Posterior cingulate gyrus (tissue), 11 donors: ENCODE measurements at regions not wholly inside any gene's neighbourhood (a gene's known extent, or its start where the extent isn't known, plus 50 kb on each side); places are given as distances from the start of the nearest gene placed in this dataset.

Source experiments
- DNase-seq, 10 donors: peaks; one replicate each; pipeline versions ENCODE4 v3.0.0 to v3.0.0-alpha.2; 2020 to 2021; ENCODE audit warnings: mixed read lengths in 3 of 10
- intact Hi-C: fragments of 100-400 bp; cut with DNase I; formaldehyde crosslinking; loops from one replicate; pipeline ENCODE4 v1.15.1; 2023

- DNase-seq, result no peak
- intact Hi-C loops, result loop anchor here (10.0 kb wide), 1 partner anchor 352 kb away; no protein-coding TSS in a partner anchor
These were observed 466.2 kb upstream of the HNRNPA3 start for GRCh38 chr2:176746411-176746810.

GRCh38 chr2:176747506-176747905 is 465.1 kb upstream of the HNRNPA3 start:
- intact Hi-C loops, result loop anchor here (10.0 kb wide), 1 partner anchor 353 kb away; no protein-coding TSS in a partner anchor
- DNase-seq, result no peak

- DNase-seq, result no peak
- intact Hi-C loops, result loop anchor here (10.0 kb wide), 1 partner anchor 353 kb away; no protein-coding TSS in a partner anchor
These were observed 464.7 kb upstream of the HNRNPA3 start for GRCh38 chr2:176747928-176748327.

GRCh38 chr2:176748662-176749061 is 463.9 kb upstream of the HNRNPA3 start:
- no peak for DNase-seq
- intact Hi-C loops, result loop anchor here (10.0 kb wide), 1 partner anchor 354 kb away; no protein-coding TSS in a partner anchor

GRCh38 chr2:176751314-176752227 is 461.0 kb upstream of the HNRNPA3 start:
- intact Hi-C loops, result no loop called here

GRCh38 chr2:176752295-176752694 is 460.3 kb upstream of the HNRNPA3 start:
- intact Hi-C loops, result no loop called here

More at GRCh38 chr2:176751314-176752227, 461.0 kb upstream of the HNRNPA3 start:
- DNase-seq, result no peak

GRCh38 chr2:176753205-176753604 is 459.4 kb upstream of the HNRNPA3 start:
- no peak for DNase-seq
- intact Hi-C loops, result no loop called here

More at GRCh38 chr2:176752295-176752694, 460.3 kb upstream of the HNRNPA3 start:
- DNase-seq, result no peak

- intact Hi-C loops, result no loop called here
- no peak for DNase-seq
These were observed 458.7 kb upstream of the HNRNPA3 start for GRCh38 chr2:176753752-176754474.

GRCh38 chr2:176755537-176756135 is 457.0 kb upstream of the HNRNPA3 start:
- intact Hi-C loops, result no loop called here
- no peak for DNase-seq

- DNase-seq, result no peak
- intact Hi-C loops, result no loop called here
These were observed 454.2 kb upstream of the HNRNPA3 start for GRCh38 chr2:176758426-176758825.

GRCh38 chr2:176760439-176760838 is 452.2 kb upstream of the HNRNPA3 start:
- intact Hi-C loops, result no loop called here

GRCh38 chr2:176763130-176763529 is 449.5 kb upstream of the HNRNPA3 start:
- intact Hi-C loops, result no loop called here
- no peak for DNase-seq

More at GRCh38 chr2:176760439-176760838, 452.2 kb upstream of the HNRNPA3 start:
- DNase-seq, result no peak

- intact Hi-C loops, result no loop called here
- DNase-seq, result no peak
These were observed 448.7 kb upstream of the HNRNPA3 start for GRCh38 chr2:176763851-176764404.

- no peak for DNase-seq
- intact Hi-C loops, result no loop called here
These were observed 447.7 kb upstream of the HNRNPA3 start for GRCh38 chr2:176764921-176765320.

GRCh38 chr2:176766005-176766404 is 446.6 kb upstream of the HNRNPA3 start:
- intact Hi-C loops, result no loop called here
- DNase-seq, result no peak

GRCh38 chr2:176768185-176768584 is 444.4 kb upstream of the HNRNPA3 start:
- intact Hi-C loops, result no loop called here
- no peak for DNase-seq

- intact Hi-C loops, result no loop called here
- DNase-seq, result no peak
These were observed 443.6 kb upstream of the HNRNPA3 start for GRCh38 chr2:176769021-176769420.

GRCh38 chr2:176769499-176770370 is 442.9 kb upstream of the HNRNPA3 start:
- intact Hi-C loops, result no loop called here
- no peak for DNase-seq

GRCh38 chr2:176772816-176773215 is 439.8 kb upstream of the HNRNPA3 start:
- intact Hi-C loops, result no loop called here
- DNase-seq, result no peak
